Kidney (tissue), 13 donors: ENCODE measurements at regions not wholly inside any gene's neighbourhood (a gene's known extent, or its start where the extent isn't known, plus 50 kb on each side); places are given as distances from the start of the nearest gene placed in this dataset.

ENCODE experiments used
- DNase-seq, 5 donors: peaks; one replicate each; pipeline ENCODE4 v3.0.0-alpha.2; 2013 to 2020
- FAIRE-seq: peaks from 2 replicates; lab custom pipeline; 2012; peaks lifted over from hg19 to GRCh38; lab: Jason Lieb, UNC
- H3K27ac ChIP-seq, 2 donors: one replicate each; pipeline ENCODE4 v1.7.0; 2013; ENCODE audit warnings: low read depth in 2 of 2, low read length in 2 of 2, inconsistent platforms in 1 of 2
- H3K27me3 ChIP-seq: one replicate; pipeline ENCODE4 v1.7.1; 2013; ENCODE audit warnings: low read length, inconsistent platforms; ENCODE audit not compliant: control insufficient read depth, insufficient read depth
- H3K36me3 ChIP-seq, 3 donors: one replicate each; pipeline versions ENCODE4 v1.7.0 to v1.7.1; 2013; ENCODE audit warnings: low read length in 3 of 3, control low read depth in 1 of 3, inconsistent platforms in 1 of 3; ENCODE audit not compliant: insufficient read depth in 3 of 3, control insufficient read depth in 2 of 3
- H3K4me1 ChIP-seq, 3 donors: one replicate each; pipeline versions ENCODE4 v1.7.0 to v1.7.1; 2013; ENCODE audit warnings: low read length in 3 of 3, inconsistent platforms in 1 of 3, low read depth in 1 of 3; ENCODE audit not compliant: control insufficient read depth in 2 of 3, insufficient read depth in 2 of 3
- H3K4me3 ChIP-seq, 3 donors: one replicate each; pipeline versions ENCODE4 v1.7.0 to v1.8.1; 2013; ENCODE audit warnings: low read length in 3 of 3, control low read depth in 1 of 3, inconsistent platforms in 1 of 3
- H3K9ac ChIP-seq, 3 donors: one replicate each; pipeline versions ENCODE4 v1.7.0 to v1.7.1; 2013; ENCODE audit warnings: low read length in 3 of 3, control low read depth in 1 of 3, inconsistent platforms in 1 of 3
- H3K9me3 ChIP-seq, 3 donors: one replicate each; pipeline versions ENCODE4 v1.7.0 to v1.7.1; 2013; ENCODE audit warnings: low read length in 3 of 3, control low read depth in 1 of 3, inconsistent platforms in 1 of 3; ENCODE audit not compliant: control insufficient read depth in 2 of 3, insufficient read depth in 1 of 3
- CTCF ChIP-seq: IDR thresholded peaks from 3 replicates; pipeline ENCODE4 v1.5.1; 2012; ENCODE audit warnings: mild to moderate bottlenecking, moderate library complexity, borderline replicate concordance; ENCODE audit not compliant: insufficient read depth; ENCODE audit errors: extremely low read depth
- intact Hi-C: fragments of 100-400 bp; cut with DNase I; formaldehyde crosslinking; loops from one replicate; pipeline ENCODE4 v1.11.1; 2022
- donor health status: control.
- donor health status: control.
- donor health status: control.
- donor health status: control.
- donor health status: control.
- donor health status: DM: yes; HTN: yes; CAD: no.
- donor health status: Normal renal cell carcinoma (clear cell type).

DNA sequence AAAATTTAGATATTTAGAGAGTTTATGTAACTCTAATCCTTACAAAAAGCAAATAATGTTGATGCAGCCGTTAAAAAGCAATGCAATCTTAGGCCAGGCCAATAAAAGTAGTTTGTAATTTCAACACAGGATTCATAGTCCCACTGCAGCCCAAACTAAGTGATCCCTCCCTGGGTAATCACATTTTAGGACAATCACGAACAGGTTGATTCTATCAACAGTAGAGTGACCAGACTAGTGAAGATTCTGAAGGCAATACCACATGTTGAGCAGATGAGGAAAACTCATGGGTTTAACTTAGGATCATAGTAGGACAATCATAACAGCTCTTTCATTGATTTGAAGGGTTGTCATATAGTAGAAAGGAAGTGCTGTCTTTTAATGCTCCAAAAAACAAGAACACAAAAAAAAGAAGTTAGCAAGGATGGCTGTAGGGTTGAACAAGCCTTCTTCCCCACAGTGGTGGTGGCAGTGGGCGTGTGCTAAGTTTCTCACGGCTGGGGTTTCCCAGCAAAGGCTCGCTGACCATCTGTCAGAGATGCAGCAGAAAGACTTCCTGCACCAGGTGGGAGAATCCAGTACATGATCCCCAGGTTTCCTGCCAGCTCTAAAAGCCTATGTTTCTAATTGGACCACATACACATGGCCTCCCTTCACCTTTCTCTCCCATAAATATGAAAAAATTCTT, 212.2 kb downstream of the CHRM2 start:
- intact Hi-C loops = no loop called here
- no peak for FAIRE-seq
- H3K9ac ChIP-seq = no peak overlapping the region

GRCh38 chr7:137078781-137079180, 210.3 kb downstream of the CHRM2 start:
- no peak for FAIRE-seq
- no peak overlapping the region for H3K9ac ChIP-seq

More for the DNA sequence above, 212.2 kb downstream of the CHRM2 start:
- Histone ChIP-seq H3K9me3 (no peaks in the 10 kb centered on the region), H3K36me3 (no peaks in the 10 kb centered on the region), H3K4me3 (no peak overlapping the region), H3K27ac (no peak overlapping the region), H3K27me3 (no peaks in the 10 kb centered on the region), H3K4me1 (no peaks in the 10 kb centered on the region)
- no peak for DNase-seq
- TF ChIP-seq CTCF = no peak

GRCh38 chr7:137074391-137075030, 206.1 kb downstream of the CHRM2 start:
- no peak for DNase-seq
- Histone ChIP-seq H3K36me3 (no peaks in the 10 kb centered on the region), H3K9me3 (no peaks in the 10 kb centered on the region), H3K27ac (no peak overlapping the region), H3K4me1 (no peaks in the 10 kb centered on the region), H3K27me3 (no peaks in the 10 kb centered on the region), H3K4me3 (no peak overlapping the region), H3K9ac (no peak overlapping the region)
- FAIRE-seq = no peak
- intact Hi-C loops = no loop called here
- TF ChIP-seq CTCF = no peak

More at GRCh38 chr7:137078781-137079180, 210.3 kb downstream of the CHRM2 start:
- no peaks in the 10 kb centered on the region for H3K27me3 ChIP-seq
- H3K27ac ChIP-seq = no peak overlapping the region
- no peak for TF ChIP-seq CTCF
- intact Hi-C loops = no loop called here
- no peak for DNase-seq
- no peak overlapping the region for H3K4me3 ChIP-seq
- H3K9me3 ChIP-seq = no peaks in the 10 kb centered on the region
- no peaks in the 10 kb centered on the region for H3K36me3 ChIP-seq
- H3K4me1 ChIP-seq = no peaks in the 10 kb centered on the region
